GM12878 (cell line): ENCODE measurements at regions not wholly inside any gene's neighbourhood (a gene's known extent, or its start where the extent isn't known, plus 50 kb on each side); places are given as distances from the start of the nearest gene placed in this dataset.
A peak's percentile ranks its signal among the peaks of the same experiment; 100 is the strongest.

Experiments
- BCL11A ChIP-seq: IDR thresholded peaks from 2 replicates; pipeline ENCODE4 v1.6.1; 2011; ENCODE audit warnings: low read depth, low read length
- CREB1 ChIP-seq: IDR thresholded peaks from 2 replicates; pipeline ENCODE4 v1.6.1; 2012; ENCODE audit warnings: low read depth, mild to moderate bottlenecking, inconsistent platforms
- CREM ChIP-seq: IDR thresholded peaks from 2 replicates; pipeline ENCODE4 v1.6.1; 2014; ENCODE audit warnings: antibody characterized with exemption, low read depth
- ETV6 ChIP-seq, 2 experiments: fragments of 450-650 bp in 1 of 2; IDR thresholded peaks in 1 of 2; conservative IDR thresholded peaks in 1 of 2; 2 replicates each; pipeline ENCODE4 v1.6.1; 2014; ENCODE audit warnings: antibody characterized with exemption in 1 of 2, borderline replicate concordance in 1 of 2, low read depth in 1 of 2, mild to moderate bottlenecking in 1 of 2, moderate library complexity in 1 of 2
- JUNB ChIP-seq: IDR thresholded peaks from 2 replicates; pipeline ENCODE4 v1.6.1; 2016; ENCODE audit warnings: antibody characterized with exemption, mild to moderate bottlenecking
- KAT2A ChIP-seq: conservative IDR thresholded peaks from 2 replicates; pipeline ENCODE4 v1.6.1; 2011; ENCODE audit warnings: low read depth, low read length; ENCODE audit not compliant: control insufficient read depth
- KDM1A ChIP-seq: fragments of 200-600 bp; sonication (generic); IDR thresholded peaks from 2 replicates; pipeline ENCODE4 v1.6.1; 2016; ENCODE audit warnings: borderline replicate concordance
- LARP7 ChIP-seq: fragments of 450-650 bp; IDR thresholded peaks from 2 replicates; pipeline ENCODE4 v1.6.1; 2017; ENCODE audit warnings: mild to moderate bottlenecking
- MTA2 ChIP-seq: fragments of 450-650 bp; IDR thresholded peaks from 2 replicates; pipeline ENCODE4 v1.6.1; 2016; ENCODE audit warnings: low read depth, mild to moderate bottlenecking, moderate library complexity
- NFIC ChIP-seq: IDR thresholded peaks from 2 replicates; pipeline ENCODE4 v1.6.1; 2012; ENCODE audit warnings: low read depth, mild to moderate bottlenecking, inconsistent platforms, low read length, moderate library complexity
- NRF1 ChIP-seq: conservative IDR thresholded peaks from 2 replicates; pipeline ENCODE4 v1.6.1; 2011; ENCODE audit warnings: mild to moderate bottlenecking, low read depth, low read length, improper control_type of control experiment
- RUNX3 ChIP-seq: IDR thresholded peaks from 2 replicates; pipeline ENCODE4 v1.6.1; 2012; ENCODE audit warnings: low read length, inconsistent platforms
- SP1 ChIP-seq: IDR thresholded peaks from one replicate; pipeline ENCODE4 v1.6.1; 2011; ENCODE audit warnings: low read depth, low read length
- SPI1 ChIP-seq: IDR thresholded peaks from 2 replicates; pipeline ENCODE4 v1.6.1; 2011; ENCODE audit warnings: low read depth, mild to moderate bottlenecking, low read length, moderate library complexity, borderline replicate concordance; ENCODE audit not compliant: insufficient read depth
- TBL1XR1 ChIP-seq: IDR thresholded peaks from 2 replicates; pipeline ENCODE4 v1.6.1; 2012; ENCODE audit warnings: low read depth, low read length, improper control_type of control experiment
- TCF7 ChIP-seq: IDR thresholded peaks from 2 replicates; pipeline ENCODE4 v1.6.1; 2014; ENCODE audit warnings: antibody characterized with exemption, borderline replicate concordance
- TF ChIP-seq, protein P1 (sequence below): IDR thresholded peaks from 2 replicates; pipeline ENCODE4 v1.6.1; 2012; ENCODE audit warnings: improper control_type of control experiment, low read depth, low read length; ENCODE audit not compliant: insufficient replicate concordance
- TF ChIP-seq, protein P2 (sequence below): IDR thresholded peaks from 2 replicates; pipeline ENCODE4 v1.6.1; 2012; ENCODE audit warnings: low read length, inconsistent platforms
- TF ChIP-seq, protein P3 (sequence below): IDR thresholded peaks from 2 replicates; pipeline ENCODE4 v1.6.1; 2012; ENCODE audit warnings: low read depth, low read length, improper control_type of control experiment
- TF ChIP-seq, protein P4 (sequence below): fragments of 450-650 bp; IDR thresholded peaks from 2 replicates; pipeline ENCODE4 v1.6.1; 2014; ENCODE audit warnings: mild to moderate bottlenecking

DNA sequence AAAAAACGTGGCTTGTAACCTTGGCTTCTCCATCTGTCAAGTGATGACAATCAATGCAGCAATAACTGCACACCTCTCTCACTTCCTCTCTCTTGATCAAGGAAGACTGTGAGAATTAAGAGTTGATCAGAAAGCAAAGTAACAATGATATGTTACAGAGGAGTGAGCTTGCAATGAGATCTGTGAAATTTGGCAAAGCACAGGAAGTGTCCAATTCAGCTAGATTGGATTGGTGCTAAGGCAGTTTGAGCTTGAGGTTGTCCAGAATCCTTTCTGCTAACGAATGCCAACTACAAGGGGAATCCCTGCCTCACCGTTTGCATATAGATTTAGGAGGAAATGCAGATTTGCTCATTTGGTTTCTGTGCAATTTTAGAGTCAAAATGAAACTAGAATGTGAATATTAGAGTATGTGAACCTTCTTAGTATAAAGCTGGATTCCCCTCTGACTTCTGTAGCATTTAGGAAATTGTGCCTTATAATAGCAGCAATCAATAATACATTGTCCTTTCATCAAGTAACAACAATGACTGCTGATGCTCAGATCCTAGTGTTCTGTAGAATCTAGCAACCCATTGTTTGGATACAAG lies 346.4 kb downstream of the PTTG2 start (continued):
- TF ChIP-seq, protein P1, sequence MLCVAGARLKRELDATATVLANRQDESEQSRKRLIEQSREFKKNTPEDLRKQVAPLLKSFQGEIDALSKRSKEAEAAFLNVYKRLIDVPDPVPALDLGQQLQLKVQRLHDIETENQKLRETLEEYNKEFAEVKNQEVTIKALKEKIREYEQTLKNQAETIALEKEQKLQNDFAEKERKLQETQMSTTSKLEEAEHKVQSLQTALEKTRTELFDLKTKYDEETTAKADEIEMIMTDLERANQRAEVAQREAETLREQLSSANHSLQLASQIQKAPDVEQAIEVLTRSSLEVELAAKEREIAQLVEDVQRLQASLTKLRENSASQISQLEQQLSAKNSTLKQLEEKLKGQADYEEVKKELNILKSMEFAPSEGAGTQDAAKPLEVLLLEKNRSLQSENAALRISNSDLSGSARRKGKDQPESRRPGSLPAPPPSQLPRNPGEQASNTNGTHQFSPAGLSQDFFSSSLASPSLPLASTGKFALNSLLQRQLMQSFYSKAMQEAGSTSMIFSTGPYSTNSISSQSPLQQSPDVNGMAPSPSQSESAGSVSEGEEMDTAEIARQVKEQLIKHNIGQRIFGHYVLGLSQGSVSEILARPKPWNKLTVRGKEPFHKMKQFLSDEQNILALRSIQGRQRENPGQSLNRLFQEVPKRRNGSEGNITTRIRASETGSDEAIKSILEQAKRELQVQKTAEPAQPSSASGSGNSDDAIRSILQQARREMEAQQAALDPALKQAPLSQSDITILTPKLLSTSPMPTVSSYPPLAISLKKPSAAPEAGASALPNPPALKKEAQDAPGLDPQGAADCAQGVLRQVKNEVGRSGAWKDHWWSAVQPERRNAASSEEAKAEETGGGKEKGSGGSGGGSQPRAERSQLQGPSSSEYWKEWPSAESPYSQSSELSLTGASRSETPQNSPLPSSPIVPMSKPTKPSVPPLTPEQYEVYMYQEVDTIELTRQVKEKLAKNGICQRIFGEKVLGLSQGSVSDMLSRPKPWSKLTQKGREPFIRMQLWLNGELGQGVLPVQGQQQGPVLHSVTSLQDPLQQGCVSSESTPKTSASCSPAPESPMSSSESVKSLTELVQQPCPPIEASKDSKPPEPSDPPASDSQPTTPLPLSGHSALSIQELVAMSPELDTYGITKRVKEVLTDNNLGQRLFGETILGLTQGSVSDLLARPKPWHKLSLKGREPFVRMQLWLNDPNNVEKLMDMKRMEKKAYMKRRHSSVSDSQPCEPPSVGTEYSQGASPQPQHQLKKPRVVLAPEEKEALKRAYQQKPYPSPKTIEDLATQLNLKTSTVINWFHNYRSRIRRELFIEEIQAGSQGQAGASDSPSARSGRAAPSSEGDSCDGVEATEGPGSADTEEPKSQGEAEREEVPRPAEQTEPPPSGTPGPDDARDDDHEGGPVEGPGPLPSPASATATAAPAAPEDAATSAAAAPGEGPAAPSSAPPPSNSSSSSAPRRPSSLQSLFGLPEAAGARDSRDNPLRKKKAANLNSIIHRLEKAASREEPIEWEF = peak; percentile 74
- peak; percentile 76 for TF ChIP-seq BCL11A
- TF ChIP-seq NFIC = peak; percentile 96
- TF ChIP-seq TCF7 = peak; percentile 56; the same call in 1 of the 2 replicates
- no peak for TF ChIP-seq LARP7
- peak in 1 of 2 experiments; percentile 97; a peak in 2 of 4 replicates for TF ChIP-seq ETV6 (conservative IDR thresholded peaks at IDR 0.05 in 1 of 2, IDR thresholded peaks at IDR 0.05 in 1 of 2; ENCODE audit: borderline replicate concordance in 1 of 2, low read depth in 1 of 2)
- TF ChIP-seq SPI1 = peak; percentile 96
- TF ChIP-seq SP1 = no peak
- TF ChIP-seq KDM1A = no peak
- TF ChIP-seq, protein P2, sequence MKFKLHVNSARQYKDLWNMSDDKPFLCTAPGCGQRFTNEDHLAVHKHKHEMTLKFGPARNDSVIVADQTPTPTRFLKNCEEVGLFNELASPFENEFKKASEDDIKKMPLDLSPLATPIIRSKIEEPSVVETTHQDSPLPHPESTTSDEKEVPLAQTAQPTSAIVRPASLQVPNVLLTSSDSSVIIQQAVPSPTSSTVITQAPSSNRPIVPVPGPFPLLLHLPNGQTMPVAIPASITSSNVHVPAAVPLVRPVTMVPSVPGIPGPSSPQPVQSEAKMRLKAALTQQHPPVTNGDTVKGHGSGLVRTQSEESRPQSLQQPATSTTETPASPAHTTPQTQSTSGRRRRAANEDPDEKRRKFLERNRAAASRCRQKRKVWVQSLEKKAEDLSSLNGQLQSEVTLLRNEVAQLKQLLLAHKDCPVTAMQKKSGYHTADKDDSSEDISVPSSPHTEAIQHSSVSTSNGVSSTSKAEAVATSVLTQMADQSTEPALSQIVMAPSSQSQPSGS = peak; percentile 97
- TF ChIP-seq NRF1 = no peak
- no peak for TF ChIP-seq CREB1
- peak; percentile 97 for TF ChIP-seq JUNB
- peak; percentile 78; the same call in 1 of the 2 replicates for TF ChIP-seq TBL1XR1
- peak; percentile 66; the same call in 1 of the 2 replicates for TF ChIP-seq CREM
- TF ChIP-seq, protein P3, sequence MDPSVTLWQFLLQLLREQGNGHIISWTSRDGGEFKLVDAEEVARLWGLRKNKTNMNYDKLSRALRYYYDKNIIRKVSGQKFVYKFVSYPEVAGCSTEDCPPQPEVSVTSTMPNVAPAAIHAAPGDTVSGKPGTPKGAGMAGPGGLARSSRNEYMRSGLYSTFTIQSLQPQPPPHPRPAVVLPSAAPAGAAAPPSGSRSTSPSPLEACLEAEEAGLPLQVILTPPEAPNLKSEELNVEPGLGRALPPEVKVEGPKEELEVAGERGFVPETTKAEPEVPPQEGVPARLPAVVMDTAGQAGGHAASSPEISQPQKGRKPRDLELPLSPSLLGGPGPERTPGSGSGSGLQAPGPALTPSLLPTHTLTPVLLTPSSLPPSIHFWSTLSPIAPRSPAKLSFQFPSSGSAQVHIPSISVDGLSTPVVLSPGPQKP = no peak
- no peak for TF ChIP-seq KAT2A
- TF ChIP-seq, protein P4, sequence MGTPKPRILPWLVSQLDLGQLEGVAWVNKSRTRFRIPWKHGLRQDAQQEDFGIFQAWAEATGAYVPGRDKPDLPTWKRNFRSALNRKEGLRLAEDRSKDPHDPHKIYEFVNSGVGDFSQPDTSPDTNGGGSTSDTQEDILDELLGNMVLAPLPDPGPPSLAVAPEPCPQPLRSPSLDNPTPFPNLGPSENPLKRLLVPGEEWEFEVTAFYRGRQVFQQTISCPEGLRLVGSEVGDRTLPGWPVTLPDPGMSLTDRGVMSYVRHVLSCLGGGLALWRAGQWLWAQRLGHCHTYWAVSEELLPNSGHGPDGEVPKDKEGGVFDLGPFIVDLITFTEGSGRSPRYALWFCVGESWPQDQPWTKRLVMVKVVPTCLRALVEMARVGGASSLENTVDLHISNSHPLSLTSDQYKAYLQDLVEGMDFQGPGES = no peak
- peak; percentile 80 for TF ChIP-seq MTA2
- peak; percentile 95 for TF ChIP-seq RUNX3
